T-helper 2 cell treated with Interferon-gamma antibody and Interleukin-4, amounts not matched to agents 5 μg/mL and 100 μg/mL, for 36 hours (primary cell): ENCODE measurements at regions not wholly inside any gene's neighbourhood (a gene's known extent, or its start where the extent isn't known, plus 50 kb on each side); places are given as distances from the start of the nearest gene placed in this dataset.
"Not testable (repeated sequence)": the region's sequence is repeated elsewhere in the genome, so short reads cannot be mapped to it uniquely, and the experiment has no call there.

Experiments used
- DNase-seq: peaks from one replicate; pipeline ENCODE4 v3.0.0; 2021; ENCODE audit warnings: low spot score
- H3K27ac Mint-ChIP-seq: one replicate; pipeline ENCODE4 v1.8.0; 2021; ENCODE audit warnings: mild to moderate bottlenecking, mixed read lengths
- H3K27me3 Mint-ChIP-seq: one replicate; pipeline ENCODE4 v1.8.0; 2021; ENCODE audit warnings: low read depth, mixed read lengths
- H3K36me3 Mint-ChIP-seq: one replicate; pipeline ENCODE4 v1.8.0; 2021; ENCODE audit warnings: low read depth, mixed read lengths
- H3K4me1 Mint-ChIP-seq: one replicate; pipeline ENCODE4 v1.8.0; 2021; ENCODE audit warnings: low read depth, mixed read lengths
- H3K4me3 Mint-ChIP-seq: one replicate; pipeline ENCODE4 v1.8.0; 2022; ENCODE audit warnings: mild to moderate bottlenecking, moderate library complexity, mixed read lengths
- H3K9me3 Mint-ChIP-seq: one replicate; pipeline ENCODE4 v1.8.0; 2021; ENCODE audit warnings: mixed read lengths

DNA sequence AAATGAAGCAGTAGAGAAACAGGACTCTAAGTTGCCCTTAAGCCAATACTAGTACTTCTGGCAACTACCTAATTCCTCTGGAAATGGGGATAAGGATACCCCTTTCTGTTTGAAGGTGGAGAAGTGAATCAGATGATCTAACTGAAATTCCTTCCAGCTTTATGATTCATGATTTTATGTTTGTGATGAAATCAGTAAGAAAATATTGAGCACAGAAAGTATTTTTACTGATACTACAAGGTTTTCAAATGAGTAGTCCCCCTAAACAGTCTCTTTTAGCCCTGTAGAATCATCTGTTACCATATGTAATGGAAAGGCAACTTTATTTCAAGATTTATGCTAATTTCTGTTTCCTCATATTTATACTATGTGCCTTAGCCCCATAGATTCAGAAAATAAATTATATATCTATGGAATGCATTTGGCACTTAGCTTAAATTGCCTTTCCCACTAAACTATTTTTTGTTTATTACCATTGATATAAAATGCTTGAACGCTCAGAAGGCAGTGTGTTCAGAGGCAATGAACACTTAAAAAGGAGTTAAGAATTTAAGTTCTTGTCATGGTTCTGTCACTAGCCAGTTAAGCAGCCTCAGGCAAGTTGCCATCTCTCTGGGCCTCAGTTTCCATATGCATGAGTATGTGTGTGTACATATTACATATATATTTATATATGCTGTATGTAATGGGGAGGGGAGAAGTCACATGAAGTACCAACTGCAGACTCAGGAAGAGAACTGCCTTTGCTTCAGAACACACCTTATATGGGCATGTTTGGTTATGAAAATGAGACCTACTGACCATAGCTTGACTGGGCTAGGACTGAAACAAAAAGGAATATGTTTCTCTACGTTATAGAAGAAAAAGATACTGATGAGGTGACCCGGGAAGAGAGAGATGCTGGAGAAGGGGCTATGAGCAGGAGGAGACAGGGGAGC lies 97.7 kb downstream of the CDC42EP3 start:
- H3K27ac Mint-ChIP-seq = no peak overlapping the region
- H3K27me3 Mint-ChIP-seq = peaks cover 8% of the 10 kb centered on the region
- H3K4me1 Mint-ChIP-seq = peaks cover 13% of the 10 kb centered on the region
- DNase-seq = no peak
- no peak overlapping the region for H3K4me3 Mint-ChIP-seq
- peaks cover 6% of the 10 kb centered on the region for H3K9me3 Mint-ChIP-seq
- peaks cover 2% of the 10 kb centered on the region for H3K36me3 Mint-ChIP-seq

DNA sequence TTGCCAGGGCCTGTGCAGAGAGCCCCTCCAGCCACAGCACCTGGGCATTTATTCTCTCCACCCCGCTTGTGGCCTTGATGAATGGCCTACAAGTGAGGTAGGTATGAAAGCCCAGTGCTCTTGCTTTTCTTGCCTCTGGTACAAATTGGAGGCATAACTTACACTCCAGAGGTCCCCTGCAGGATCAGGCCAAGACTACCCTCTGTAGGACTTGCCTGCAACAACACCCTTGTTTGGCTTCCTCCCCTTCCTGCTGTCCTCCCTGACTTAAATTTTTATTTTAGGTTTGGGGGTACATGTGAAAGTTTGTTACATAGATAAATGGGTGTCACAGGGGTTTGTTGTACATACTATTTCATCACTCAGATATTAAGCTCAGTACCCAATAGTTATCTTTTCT lies 95.7 kb downstream of the CDC42EP3 start:
- Mint-ChIP-seq H3K27ac (no peak overlapping the region), H3K9me3 (peaks cover 11% of the 10 kb centered on the region), H3K4me3 (no peak overlapping the region), H3K27me3 (peaks cover 2% of the 10 kb centered on the region), H3K4me1 (peaks cover 9% of the 10 kb centered on the region), H3K36me3 (peaks cover 6% of the 10 kb centered on the region)
- DNase-seq = no peak

DNA sequence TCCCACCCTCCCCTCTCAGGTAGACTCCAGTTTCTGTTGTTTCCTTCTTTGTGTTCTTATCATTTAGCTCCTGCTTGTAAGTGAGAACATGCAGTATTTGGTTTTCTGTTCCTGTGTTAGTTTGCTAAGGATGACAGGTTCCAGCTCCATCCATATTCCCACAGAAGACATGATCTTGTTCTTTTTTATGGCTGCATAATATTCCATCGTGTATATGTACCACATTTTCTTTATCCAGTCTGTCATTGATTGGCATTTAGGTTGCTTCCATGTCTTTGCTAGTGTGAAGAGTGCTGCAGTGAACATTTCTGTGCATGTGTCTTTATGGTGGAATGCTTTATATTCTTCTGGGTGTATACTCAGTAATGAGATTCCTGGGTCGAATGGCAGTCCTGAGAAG lies 95.2 kb downstream of the CDC42EP3 start:
- not testable (repeated sequence) for DNase-seq, H3K4me1 Mint-ChIP-seq, H3K27me3 Mint-ChIP-seq, H3K36me3 Mint-ChIP-seq, H3K4me3 Mint-ChIP-seq, H3K27ac Mint-ChIP-seq
- H3K9me3 Mint-ChIP-seq = peaks cover 11% of the 10 kb centered on the region

GRCh38 chr2:37576831-37577230 lies 94.6 kb downstream of the CDC42EP3 start:
- peaks cover 6% of the 10 kb centered on the region for H3K4me1 Mint-ChIP-seq
- DNase-seq = no peak
- H3K36me3 Mint-ChIP-seq = peaks cover 6% of the 10 kb centered on the region
- no peaks in the 10 kb centered on the region for H3K27me3 Mint-ChIP-seq
- peaks cover 11% of the 10 kb centered on the region for H3K9me3 Mint-ChIP-seq
- H3K27ac Mint-ChIP-seq = no peak overlapping the region
- H3K4me3 Mint-ChIP-seq = no peak overlapping the region

GRCh38 chr2:37579192-37579713 lies 92.2 kb downstream of the CDC42EP3 start:
- Mint-ChIP-seq H3K27ac (no peak overlapping the region), H3K27me3 (no peaks in the 10 kb centered on the region), H3K4me1 (peaks cover 22% of the 10 kb centered on the region), H3K9me3 (peaks cover 11% of the 10 kb centered on the region), H3K36me3 (peaks cover 6% of the 10 kb centered on the region), H3K4me3 (no peak overlapping the region)
- no peak for DNase-seq

GRCh38 chr2:37579949-37580348 lies 91.5 kb downstream of the CDC42EP3 start:
- not testable (repeated sequence) for DNase-seq, H3K27me3 Mint-ChIP-seq, H3K36me3 Mint-ChIP-seq, H3K27ac Mint-ChIP-seq, H3K4me3 Mint-ChIP-seq
- peaks cover 11% of the 10 kb centered on the region for H3K9me3 Mint-ChIP-seq
- H3K4me1 Mint-ChIP-seq = peaks cover 25% of the 10 kb centered on the region

DNA sequence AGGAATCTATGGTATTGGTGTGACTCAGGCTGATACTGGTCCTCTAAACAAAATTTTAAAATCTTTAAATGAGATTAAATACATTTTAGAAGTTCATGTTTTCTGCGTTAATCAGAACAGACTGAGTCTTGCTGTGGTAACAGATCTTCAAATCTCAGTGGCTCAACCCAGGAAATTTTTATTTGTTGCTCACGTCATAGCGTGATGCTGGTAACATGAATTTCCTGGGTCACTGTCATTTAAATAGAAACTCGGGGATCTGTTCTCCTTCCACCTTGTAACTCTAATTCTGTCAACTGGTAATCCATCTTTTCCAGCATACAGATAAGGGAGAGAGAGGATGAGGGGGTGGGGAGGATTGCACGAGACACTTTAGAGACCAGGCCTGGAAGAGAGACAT lies 90.0 kb downstream of the CDC42EP3 start:
- Mint-ChIP-seq H3K4me1 (peaks cover 37% of the 10 kb centered on the region), H3K27ac (no peak overlapping the region), H3K27me3 (no peaks in the 10 kb centered on the region), H3K36me3 (peaks cover 6% of the 10 kb centered on the region), H3K9me3 (peaks cover 7% of the 10 kb centered on the region), H3K4me3 (no peak overlapping the region)
- DNase-seq = no peak

GRCh38 chr2:37582481-37583220 lies 88.8 kb downstream of the CDC42EP3 start:
- peaks cover 49% of the 10 kb centered on the region for H3K4me1 Mint-ChIP-seq
- peaks cover 5% of the 10 kb centered on the region for H3K9me3 Mint-ChIP-seq
- H3K4me3 Mint-ChIP-seq = peak overlapping the region; percentile 38
- H3K27me3 Mint-ChIP-seq = no peaks in the 10 kb centered on the region
- H3K27ac Mint-ChIP-seq = no peak overlapping the region
- DNase-seq = no peak
- peaks cover 4% of the 10 kb centered on the region for H3K36me3 Mint-ChIP-seq

- Mint-ChIP-seq H3K4me3 (peak overlapping the region; percentile 38), H3K36me3 (peaks cover 4% of the 10 kb centered on the region), H3K9me3 (peaks cover 5% of the 10 kb centered on the region), H3K4me1 (peaks cover 52% of the 10 kb centered on the region), H3K27ac (no peak overlapping the region), H3K27me3 (no peaks in the 10 kb centered on the region)
- no peak for DNase-seq
These were observed 88.0 kb downstream of the CDC42EP3 start for GRCh38 chr2:37583402-37583801.

- no peak for DNase-seq
- H3K4me3 Mint-ChIP-seq = peak overlapping the region; percentile 5
These were observed 87.6 kb downstream of the CDC42EP3 start for GRCh38 chr2:37583867-37584266.

GRCh38 chr2:37585295-37585908 lies 86.0 kb downstream of the CDC42EP3 start:
- Mint-ChIP-seq H3K4me3 (peak overlapping the region; percentile 75), H3K27ac (peak overlapping the region; percentile 85), H3K36me3 (no peaks in the 10 kb centered on the region), H3K4me1 (peaks cover 69% of the 10 kb centered on the region), H3K9me3 (no peaks in the 10 kb centered on the region), H3K27me3 (no peaks in the 10 kb centered on the region)
- no peak for DNase-seq

More at GRCh38 chr2:37583867-37584266, 87.6 kb downstream of the CDC42EP3 start:
- peaks cover 57% of the 10 kb centered on the region for H3K4me1 Mint-ChIP-seq
- peaks cover 4% of the 10 kb centered on the region for H3K36me3 Mint-ChIP-seq
- H3K9me3 Mint-ChIP-seq = peaks cover 5% of the 10 kb centered on the region
- H3K27ac Mint-ChIP-seq = peak overlapping the region; percentile 51
- no peaks in the 10 kb centered on the region for H3K27me3 Mint-ChIP-seq

DNA sequence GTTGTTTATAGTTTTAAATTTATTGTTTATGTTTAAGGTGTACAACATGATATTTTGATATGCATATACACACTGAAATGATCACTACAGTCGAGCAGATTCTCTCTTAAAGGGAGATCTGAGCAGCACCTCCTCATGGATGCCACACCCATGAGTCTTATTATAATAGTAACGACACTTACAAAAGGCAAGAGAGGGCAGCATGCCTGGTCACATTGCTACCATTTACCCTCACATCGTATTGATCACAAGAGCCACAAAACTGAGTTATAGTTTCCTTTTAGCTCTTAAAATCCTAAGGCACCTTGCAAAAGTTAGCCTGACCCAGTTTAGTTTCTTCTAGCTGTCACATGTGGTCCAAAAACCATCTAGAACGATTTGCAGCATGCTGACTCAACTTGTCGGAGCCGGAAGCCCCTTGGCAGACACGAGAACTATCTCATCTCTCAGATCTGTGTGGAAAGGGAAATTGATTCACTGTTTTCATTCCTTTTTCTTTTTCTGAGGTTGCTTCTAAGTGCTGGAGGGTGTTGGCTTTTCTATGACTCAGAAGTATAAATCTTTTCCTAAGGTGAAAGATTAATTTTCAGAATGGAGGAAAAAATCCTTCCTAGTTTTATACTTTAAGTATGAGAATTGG lies 85.3 kb downstream of the CDC42EP3 start:
- H3K9me3 Mint-ChIP-seq = no peaks in the 10 kb centered on the region
- H3K4me1 Mint-ChIP-seq = peaks cover 71% of the 10 kb centered on the region
- no peaks in the 10 kb centered on the region for H3K27me3 Mint-ChIP-seq
- H3K36me3 Mint-ChIP-seq = no peaks in the 10 kb centered on the region
- peak; percentile 76 for DNase-seq
- peak overlapping the region; percentile 66 for H3K4me3 Mint-ChIP-seq
- H3K27ac Mint-ChIP-seq = peak overlapping the region; percentile 68

GRCh38 chr2:37586663-37587317 lies 84.7 kb downstream of the CDC42EP3 start:
- Mint-ChIP-seq H3K9me3 (no peaks in the 10 kb centered on the region), H3K4me1 (peaks cover 73% of the 10 kb centered on the region), H3K4me3 (peak overlapping the region; percentile 66), H3K27ac (peak overlapping the region; percentile 68), H3K36me3 (no peaks in the 10 kb centered on the region), H3K27me3 (no peaks in the 10 kb centered on the region)
- DNase-seq = no peak
